LNCaP clone FGC (cell line): ENCODE measurements at regions not wholly inside any gene's neighbourhood (a gene's known extent, or its start where the extent isn't known, plus 50 kb on each side); places are given as distances from the start of the nearest gene placed in this dataset.
"Not testable (repeated sequence)": the region's sequence is repeated elsewhere in the genome, so short reads cannot be mapped to it uniquely, and the experiment has no call there.

Experiments used
- DNase-seq: peaks from one replicate; pipeline ENCODE4 v3.0.0-alpha.2; 2011; ENCODE audit warnings: low read depth
- H3K4me3 ChIP-seq: 2 replicates; pipeline ENCODE4 v1.5.1; 2011; ENCODE audit warnings: mild to moderate bottlenecking, low read depth, low read length, control low read depth
- TF ChIP-seq, protein P1 (sequence below): IDR thresholded peaks from 2 replicates; pipeline ENCODE4 v1.5.1; 2012; ENCODE audit warnings: mild to moderate bottlenecking; ENCODE audit not compliant: control insufficient read depth, insufficient read depth; ENCODE audit errors: extremely low read depth

- DNase-seq, H3K4me3 ChIP-seq: not testable (repeated sequence)
Observed at GRCh38 chr4:142897518-142897917, 51.4 kb upstream of the INPP4B start.

DNA sequence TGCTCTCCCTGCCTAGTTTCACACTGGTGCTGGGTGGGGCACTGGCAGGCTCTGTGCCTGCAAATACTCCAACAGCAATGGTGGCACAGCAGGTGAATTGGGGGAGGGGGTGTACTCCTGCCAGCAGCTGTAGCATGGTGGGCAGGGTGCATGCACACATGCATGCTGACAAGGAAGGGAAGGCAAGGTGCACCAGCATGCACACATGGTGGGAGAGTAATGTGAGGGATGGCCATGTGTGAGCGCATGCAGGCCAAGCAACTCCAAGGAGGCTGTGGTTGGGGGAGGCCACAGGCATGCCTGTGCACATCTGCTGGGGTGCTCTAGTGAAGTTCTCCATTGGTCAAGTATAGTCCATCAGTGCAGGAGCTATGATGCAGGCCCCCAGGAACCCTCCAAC is 54.5 kb upstream of the INPP4B start:
- TF ChIP-seq, protein P1, sequence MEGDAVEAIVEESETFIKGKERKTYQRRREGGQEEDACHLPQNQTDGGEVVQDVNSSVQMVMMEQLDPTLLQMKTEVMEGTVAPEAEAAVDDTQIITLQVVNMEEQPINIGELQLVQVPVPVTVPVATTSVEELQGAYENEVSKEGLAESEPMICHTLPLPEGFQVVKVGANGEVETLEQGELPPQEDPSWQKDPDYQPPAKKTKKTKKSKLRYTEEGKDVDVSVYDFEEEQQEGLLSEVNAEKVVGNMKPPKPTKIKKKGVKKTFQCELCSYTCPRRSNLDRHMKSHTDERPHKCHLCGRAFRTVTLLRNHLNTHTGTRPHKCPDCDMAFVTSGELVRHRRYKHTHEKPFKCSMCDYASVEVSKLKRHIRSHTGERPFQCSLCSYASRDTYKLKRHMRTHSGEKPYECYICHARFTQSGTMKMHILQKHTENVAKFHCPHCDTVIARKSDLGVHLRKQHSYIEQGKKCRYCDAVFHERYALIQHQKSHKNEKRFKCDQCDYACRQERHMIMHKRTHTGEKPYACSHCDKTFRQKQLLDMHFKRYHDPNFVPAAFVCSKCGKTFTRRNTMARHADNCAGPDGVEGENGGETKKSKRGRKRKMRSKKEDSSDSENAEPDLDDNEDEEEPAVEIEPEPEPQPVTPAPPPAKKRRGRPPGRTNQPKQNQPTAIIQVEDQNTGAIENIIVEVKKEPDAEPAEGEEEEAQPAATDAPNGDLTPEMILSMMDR: no peak
- DNase-seq: no peak
- no peak overlapping the region for H3K4me3 ChIP-seq

DNA sequence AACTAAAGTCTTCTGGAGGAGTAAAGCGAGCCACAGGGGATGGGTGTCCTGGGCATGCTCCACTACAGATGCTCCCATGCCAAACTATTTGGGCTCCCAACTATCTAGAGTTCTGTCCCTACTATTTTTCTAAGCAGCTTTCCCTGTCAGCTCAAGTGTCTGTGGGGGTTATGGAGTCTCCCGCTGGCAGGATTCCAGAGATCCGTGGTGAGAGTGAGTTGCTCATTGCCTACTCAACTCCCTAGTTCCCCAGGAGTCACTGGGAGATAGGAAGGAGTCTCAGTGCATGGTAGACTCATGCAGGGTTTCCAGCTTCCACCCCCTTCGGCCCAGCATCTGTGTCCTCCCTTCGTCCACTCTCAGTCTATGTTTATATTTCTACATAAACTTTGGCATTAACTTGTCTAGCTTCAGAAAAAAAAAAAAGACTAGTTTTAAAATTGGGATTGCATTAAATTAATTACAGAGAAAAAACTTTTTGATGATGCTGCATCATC is 55.1 kb upstream of the INPP4B start:
- no peak overlapping the region for H3K4me3 ChIP-seq
- DNase-seq: no peak
- TF ChIP-seq, protein P1: no peak

GRCh38 chr4:142903617-142904016 is 57.5 kb upstream of the INPP4B start:
- DNase-seq, H3K4me3 ChIP-seq: not testable (repeated sequence)

DNA sequence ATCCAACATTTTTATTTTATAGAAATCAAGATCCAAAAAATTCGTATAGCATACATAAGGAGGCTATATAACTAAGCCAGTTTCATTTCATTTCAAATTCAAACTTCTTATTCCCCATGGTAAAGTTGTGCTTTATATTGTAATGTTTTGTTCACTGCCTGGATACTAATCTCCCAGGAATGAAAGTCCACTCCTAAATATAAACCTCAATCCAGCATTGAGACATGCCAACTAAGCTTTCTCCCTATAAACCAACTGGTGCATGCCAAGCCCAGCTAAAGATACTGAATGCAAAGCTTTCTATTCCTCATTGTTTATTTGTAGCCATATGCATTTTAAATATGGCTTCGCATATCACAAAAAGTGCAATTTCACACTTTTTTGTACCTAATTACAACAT is 63.8 kb upstream of the INPP4B start:
- no peak for DNase-seq
- TF ChIP-seq, protein P1: no peak
- H3K4me3 ChIP-seq: no peak overlapping the region

- no peak overlapping the region for H3K4me3 ChIP-seq
- peak; percentile 88 for DNase-seq
- TF ChIP-seq, protein P1: no peak
Observed at GRCh38 chr4:142913034-142913433, 66.9 kb upstream of the INPP4B start.

DNA sequence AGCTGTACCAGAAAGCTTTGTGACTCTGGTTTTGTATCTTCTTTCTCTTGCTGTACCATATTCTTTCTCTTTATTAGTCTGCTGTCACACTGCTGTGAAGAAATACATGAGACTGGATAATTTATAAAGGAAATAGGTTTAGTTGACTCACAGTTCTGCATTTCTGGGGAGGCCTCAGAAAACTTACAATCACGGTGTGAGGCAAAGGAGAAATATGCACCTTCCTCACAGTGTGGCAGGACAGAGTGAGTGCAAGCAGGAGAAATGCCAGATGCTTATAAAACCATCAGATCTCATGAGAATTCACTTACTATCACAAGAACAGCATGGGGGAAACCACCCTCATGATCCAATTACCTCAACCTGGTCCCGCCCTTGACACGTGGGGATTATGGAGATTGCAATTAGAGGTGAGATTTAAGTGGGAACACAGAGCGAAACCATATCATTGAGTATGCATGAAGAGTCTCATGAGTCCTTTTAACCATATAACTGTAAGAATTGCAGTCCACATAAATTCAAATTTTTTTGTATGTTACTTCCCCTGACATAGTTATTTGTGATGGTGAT is 67.4 kb upstream of the INPP4B start:
- no peak overlapping the region for H3K4me3 ChIP-seq
- TF ChIP-seq, protein P1: no peak
- DNase-seq: no peak

GRCh38 chr4:142917678-142918077 is 71.6 kb upstream of the INPP4B start:
- TF ChIP-seq, protein P1: peak; percentile 18; the same call in 1 of the 2 replicates
- DNase-seq: no peak
- H3K4me3 ChIP-seq: no peak overlapping the region
